ENCODE measurements at regions not wholly inside any gene's neighbourhood (a gene's known extent, or its start where the extent isn't known, plus 50 kb on each side); places are given as distances from the start of the nearest gene placed in this dataset.
"Not testable (repeated sequence)": the region's sequence is repeated elsewhere in the genome, so short reads cannot be mapped to it uniquely, and the experiment has no call there.

DNA sequence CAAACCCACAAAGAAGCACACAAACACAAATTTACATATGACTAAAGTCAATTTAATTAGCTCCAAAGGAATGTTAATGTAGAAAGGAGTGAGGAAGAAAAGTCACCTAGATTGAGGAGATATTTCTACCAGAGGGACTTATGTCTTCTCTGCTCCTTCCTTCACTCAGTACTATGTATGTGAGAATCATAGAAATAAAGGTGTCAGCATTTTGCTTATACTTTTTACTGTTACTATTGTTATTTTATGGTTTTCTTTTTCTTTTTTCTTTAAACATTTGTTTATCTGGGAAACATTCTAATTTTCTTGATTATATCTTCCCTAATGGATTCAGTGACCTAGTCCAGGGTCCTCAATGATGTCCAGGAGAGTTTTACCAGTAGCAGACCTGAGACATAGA is 511.9 kb upstream of the NCAM2 start:
- no peak overlapping the region for H3K4me3 ChIP-seq (ENCODE audit: low read depth, low read length)
- DNase-seq (ENCODE audit: low read depth), result no peak
- TF ChIP-seq, protein P1, sequence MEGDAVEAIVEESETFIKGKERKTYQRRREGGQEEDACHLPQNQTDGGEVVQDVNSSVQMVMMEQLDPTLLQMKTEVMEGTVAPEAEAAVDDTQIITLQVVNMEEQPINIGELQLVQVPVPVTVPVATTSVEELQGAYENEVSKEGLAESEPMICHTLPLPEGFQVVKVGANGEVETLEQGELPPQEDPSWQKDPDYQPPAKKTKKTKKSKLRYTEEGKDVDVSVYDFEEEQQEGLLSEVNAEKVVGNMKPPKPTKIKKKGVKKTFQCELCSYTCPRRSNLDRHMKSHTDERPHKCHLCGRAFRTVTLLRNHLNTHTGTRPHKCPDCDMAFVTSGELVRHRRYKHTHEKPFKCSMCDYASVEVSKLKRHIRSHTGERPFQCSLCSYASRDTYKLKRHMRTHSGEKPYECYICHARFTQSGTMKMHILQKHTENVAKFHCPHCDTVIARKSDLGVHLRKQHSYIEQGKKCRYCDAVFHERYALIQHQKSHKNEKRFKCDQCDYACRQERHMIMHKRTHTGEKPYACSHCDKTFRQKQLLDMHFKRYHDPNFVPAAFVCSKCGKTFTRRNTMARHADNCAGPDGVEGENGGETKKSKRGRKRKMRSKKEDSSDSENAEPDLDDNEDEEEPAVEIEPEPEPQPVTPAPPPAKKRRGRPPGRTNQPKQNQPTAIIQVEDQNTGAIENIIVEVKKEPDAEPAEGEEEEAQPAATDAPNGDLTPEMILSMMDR (conservative IDR thresholded peaks at IDR 0.05; ENCODE audit: low read depth, low read length), result no peak

DNA sequence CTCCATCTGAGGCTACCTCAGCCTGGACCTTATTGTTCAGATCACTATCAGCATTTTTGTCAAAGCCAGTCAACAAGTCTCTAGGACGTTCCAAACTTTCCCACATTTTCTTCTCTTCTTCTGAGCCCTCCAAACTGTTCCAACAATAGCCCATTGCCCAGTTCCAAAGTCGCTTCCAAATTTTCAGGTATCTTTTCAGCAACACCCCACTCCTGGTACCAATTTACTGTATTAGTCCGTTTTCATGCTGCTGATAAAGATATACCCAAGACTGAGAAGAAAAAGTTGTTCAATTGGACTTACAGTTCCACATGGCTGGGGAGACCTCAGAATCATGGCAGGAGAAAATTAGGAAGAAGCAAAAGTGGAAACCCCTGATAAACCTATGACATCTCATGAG is 495.3 kb upstream of the NCAM2 start:
- H3K4me3 ChIP-seq (ENCODE audit: low read depth, low read length); DNase-seq (ENCODE audit: low read depth): not testable (repeated sequence)

DNA sequence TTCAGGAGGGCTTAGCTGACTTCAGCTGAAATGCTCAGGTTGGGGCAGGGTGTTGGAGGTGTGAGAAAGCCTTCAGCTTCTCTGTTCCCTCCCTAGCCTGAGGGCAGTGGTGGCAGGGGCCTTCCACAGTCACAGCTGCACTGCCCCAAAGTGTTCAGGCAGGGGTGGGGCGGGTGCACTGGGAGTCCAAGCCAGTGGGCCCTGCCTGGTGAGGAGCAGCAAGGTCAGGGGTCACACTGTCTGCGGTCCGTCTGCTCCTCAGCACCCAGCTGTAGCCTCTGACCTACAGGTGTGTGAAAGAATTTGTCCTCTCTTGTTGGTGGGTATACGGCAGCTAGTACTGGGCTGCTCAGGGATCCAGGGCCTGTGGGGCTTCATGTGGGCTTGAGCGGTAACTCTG is 490.4 kb upstream of the NCAM2 start:
- TF ChIP-seq, protein P1 (conservative IDR thresholded peaks at IDR 0.05; ENCODE audit: low read depth, low read length), result no peak
- DNase-seq (ENCODE audit: low read depth), result no peak
- no peak overlapping the region for H3K4me3 ChIP-seq (ENCODE audit: low read depth, low read length)

DNA sequence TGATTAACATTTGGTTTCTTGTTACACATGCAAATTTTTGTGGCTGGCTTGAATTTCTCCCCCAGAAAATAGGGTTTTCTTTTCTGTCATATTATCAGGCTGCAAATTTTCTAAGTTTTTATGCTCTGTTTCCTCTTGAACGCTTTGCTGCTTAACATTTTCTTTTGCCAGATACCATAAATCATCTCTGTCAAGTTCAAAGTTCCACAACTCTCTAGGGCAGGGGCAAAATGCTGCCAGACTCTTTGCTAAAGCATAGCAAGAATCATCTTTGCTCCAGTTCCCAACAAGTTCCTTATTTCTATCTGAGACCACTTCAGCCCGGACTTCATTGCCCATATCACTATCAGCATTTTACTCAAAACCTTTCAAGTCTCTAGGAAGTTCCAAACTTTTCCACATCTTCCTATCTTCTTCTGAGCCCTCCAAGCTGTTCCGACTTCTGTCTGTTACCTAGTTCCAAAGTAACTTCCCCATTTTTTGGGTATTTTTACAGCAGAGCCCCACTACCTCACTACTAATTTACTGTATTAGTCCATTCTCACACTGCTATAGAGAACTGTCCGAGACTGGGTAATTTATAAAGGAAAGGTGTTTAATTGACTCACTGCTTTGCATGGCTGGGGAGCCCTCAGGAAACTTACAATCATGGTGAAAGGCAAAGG is 486.9 kb upstream of the NCAM2 start:
- H3K4me3 ChIP-seq (ENCODE audit: low read depth, low read length), result no peak overlapping the region
- TF ChIP-seq, protein P1 (conservative IDR thresholded peaks at IDR 0.05; ENCODE audit: low read depth, low read length), result no peak
- DNase-seq (ENCODE audit: low read depth), result no peak

DNA sequence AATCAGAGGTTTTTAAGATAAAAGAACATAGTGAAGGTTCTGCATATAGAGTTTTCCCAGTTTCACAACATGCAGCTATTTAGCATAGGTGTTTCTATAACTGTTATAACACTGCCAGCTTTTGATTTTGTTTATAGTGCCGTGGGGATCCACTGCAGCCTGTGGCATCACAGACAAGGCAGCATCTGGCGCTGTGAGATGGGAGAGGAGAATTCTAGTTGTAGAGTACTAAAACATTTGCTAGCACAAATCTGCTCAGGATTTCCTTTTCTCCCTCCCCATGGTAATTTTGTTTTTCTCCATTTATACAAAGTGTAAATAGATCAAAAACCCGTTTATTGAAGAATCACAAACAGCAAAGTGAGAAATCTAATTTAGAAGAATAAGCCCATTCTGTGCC is 482.8 kb upstream of the NCAM2 start:
- no peak for DNase-seq (ENCODE audit: low read depth)
- TF ChIP-seq, protein P1 (conservative IDR thresholded peaks at IDR 0.05; ENCODE audit: low read depth, low read length), result no peak
- no peak overlapping the region for H3K4me3 ChIP-seq (ENCODE audit: low read depth, low read length)

DNA sequence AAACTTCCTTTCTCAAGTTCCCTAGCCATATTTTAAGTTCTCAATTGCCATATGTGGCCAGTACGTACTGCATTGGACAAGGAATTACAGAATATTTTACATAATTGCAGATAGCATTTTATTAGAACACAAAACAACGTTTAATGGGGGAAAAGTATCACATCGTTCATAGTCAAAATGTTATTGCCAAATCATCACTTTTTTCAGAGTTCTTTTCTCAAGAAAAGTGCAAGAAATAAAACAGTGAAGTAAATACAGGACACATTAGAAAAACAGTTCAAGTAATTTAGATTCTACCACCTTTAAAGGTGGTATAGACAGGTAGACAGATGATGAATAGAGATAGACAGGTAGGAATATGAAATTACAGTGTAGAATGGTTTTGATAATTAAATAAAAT is 479.1 kb upstream of the NCAM2 start:
- DNase-seq (ENCODE audit: low read depth), result no peak
- no peak overlapping the region for H3K4me3 ChIP-seq (ENCODE audit: low read depth, low read length)
- TF ChIP-seq, protein P1 (conservative IDR thresholded peaks at IDR 0.05; ENCODE audit: low read depth, low read length), result no peak

DNA sequence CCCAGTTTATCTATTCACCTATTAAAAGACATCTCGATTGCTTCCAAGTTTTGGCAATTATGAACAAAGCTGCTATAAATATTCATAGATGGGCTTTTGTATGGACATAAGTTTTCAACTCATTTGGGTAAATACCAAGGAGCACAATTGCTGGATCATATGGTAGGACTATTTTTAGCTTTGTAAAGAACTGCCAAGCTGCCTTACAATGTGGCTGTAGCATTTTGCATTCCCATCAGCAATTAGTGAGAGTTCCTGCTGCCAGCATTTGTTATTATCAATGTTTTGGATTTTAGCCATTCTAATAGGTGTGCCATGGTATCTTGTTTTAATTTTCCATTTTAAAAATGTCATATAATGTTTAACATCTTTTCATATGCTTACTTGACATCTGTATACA is 475.6 kb upstream of the NCAM2 start:
- no peak for DNase-seq (ENCODE audit: low read depth)
- TF ChIP-seq, protein P1 (conservative IDR thresholded peaks at IDR 0.05; ENCODE audit: low read depth, low read length), result no peak

More for the DNA sequence above, 475.6 kb upstream of the NCAM2 start:
- H3K4me3 ChIP-seq (ENCODE audit: low read depth, low read length), result no peak overlapping the region
